H9 (cell line): ENCODE measurements at regions not wholly inside any gene's neighbourhood (a gene's known extent, or its start where the extent isn't known, plus 50 kb on each side); places are given as distances from the start of the nearest gene placed in this dataset.

ENCODE experiments used
- DNase-seq: peaks from one replicate; pipeline ENCODE4 v3.0.0-alpha.2; 2017
- H2AFZ ChIP-seq: one replicate; pipeline ENCODE4 v1.6.1; 2013; ENCODE audit warnings: mild to moderate bottlenecking, low read length, control low read depth, moderate library complexity
- H2AK5ac ChIP-seq: 2 replicates; pipeline ENCODE4 v1.6.1; 2013; ENCODE audit warnings: low read length, control low read depth, mixed read lengths; ENCODE audit not compliant: insufficient read length
- H2BK120ac ChIP-seq: one replicate; pipeline ENCODE4 v1.6.1; 2013; ENCODE audit warnings: low read depth, mild to moderate bottlenecking, low read length, control low read depth, inconsistent platforms; ENCODE audit not compliant: poor library complexity, severe bottlenecking
- H2BK12ac ChIP-seq: 2 replicates; pipeline ENCODE4 v1.6.1; 2013; ENCODE audit warnings: low read length, control low read depth, mixed read lengths, low read depth; ENCODE audit not compliant: insufficient read length
- H2BK15ac ChIP-seq: 2 replicates; pipeline ENCODE4 v1.6.1; 2013; ENCODE audit warnings: low read depth, low read length, control low read depth
- H2BK20ac ChIP-seq: one replicate; pipeline ENCODE4 v1.6.1; 2013; ENCODE audit warnings: low read depth, mild to moderate bottlenecking, low read length, control low read depth, inconsistent platforms; ENCODE audit not compliant: poor library complexity, severe bottlenecking
- H2BK5ac ChIP-seq: 2 replicates; pipeline ENCODE4 v1.6.1; 2013; ENCODE audit warnings: low read length, control low read depth, mixed read lengths; ENCODE audit not compliant: insufficient read length
- H3K14ac ChIP-seq: 2 replicates; pipeline ENCODE4 v1.6.1; 2013; ENCODE audit warnings: low read length, control low read depth; ENCODE audit not compliant: insufficient read depth
- H3K18ac ChIP-seq: 2 replicates; pipeline ENCODE4 v1.6.1; 2013; ENCODE audit warnings: low read depth, mild to moderate bottlenecking, mixed read lengths, low read length, control low read depth; ENCODE audit not compliant: insufficient read length
- H3K23ac ChIP-seq: 2 replicates; pipeline ENCODE4 v1.6.1; 2013; ENCODE audit warnings: low read length, control low read depth, mixed read lengths, low read depth; ENCODE audit not compliant: insufficient read length
- H3K23me2 ChIP-seq: 2 replicates; pipeline ENCODE4 v1.6.1; 2013; ENCODE audit warnings: low read depth, mild to moderate bottlenecking, mixed read lengths, low read length, control low read depth; ENCODE audit not compliant: insufficient read length, poor library complexity, severe bottlenecking
- H3K27ac ChIP-seq: 2 replicates; pipeline ENCODE4 v1.5.1; 2013; ENCODE audit warnings: low read length, control low read depth, mixed read lengths, low read depth; ENCODE audit not compliant: insufficient read length
- H3K27me3 ChIP-seq: 2 replicates; pipeline ENCODE4 v1.6.1; 2013; ENCODE audit warnings: low read length, control low read depth, inconsistent platforms; ENCODE audit not compliant: insufficient read depth
- H3K4ac ChIP-seq: 2 replicates; pipeline ENCODE4 v1.6.1; 2013; ENCODE audit warnings: low read depth, mild to moderate bottlenecking, control low read depth, inconsistent platforms, low read length, moderate library complexity
- H3K4me1 ChIP-seq: 2 replicates; pipeline ENCODE4 v1.6.1; 2013; ENCODE audit warnings: low read length, control low read depth, inconsistent platforms; ENCODE audit not compliant: insufficient read depth
- H3K4me2 ChIP-seq: 2 replicates; pipeline ENCODE4 v1.6.1; 2013; ENCODE audit warnings: low read length, control low read depth, mixed read lengths; ENCODE audit not compliant: insufficient read length, insufficient read depth
- H3K56ac ChIP-seq: 2 replicates; pipeline ENCODE4 v1.6.1; 2013; ENCODE audit warnings: low read depth, mild to moderate bottlenecking, mixed read lengths, low read length, control low read depth; ENCODE audit not compliant: insufficient read length
- H3K79me1 ChIP-seq: 2 replicates; pipeline ENCODE4 v1.6.1; 2013; ENCODE audit warnings: low read depth, mild to moderate bottlenecking, moderate library complexity, low read length, control low read depth, inconsistent platforms; ENCODE audit not compliant: insufficient read depth, poor library complexity, severe bottlenecking
- H3K79me2 ChIP-seq: 2 replicates; pipeline ENCODE4 v1.6.1; 2013; ENCODE audit warnings: low read length, control low read depth, inconsistent platforms; ENCODE audit not compliant: insufficient read depth
- H3K9ac ChIP-seq: 2 replicates; pipeline ENCODE4 v1.6.1; 2013; ENCODE audit warnings: low read length, control low read depth, mixed read lengths; ENCODE audit not compliant: insufficient read length; ENCODE audit errors: extremely low read depth
- H3K9me3 ChIP-seq: one replicate; pipeline ENCODE4 v1.6.1; 2013; ENCODE audit warnings: low read depth, low read length, inconsistent platforms; ENCODE audit not compliant: control insufficient read depth
- H3T11ph ChIP-seq: one replicate; pipeline ENCODE4 v1.6.1; 2013; ENCODE audit warnings: mild to moderate bottlenecking, low read length, control low read depth, inconsistent platforms
- H4K20me1 ChIP-seq: one replicate; pipeline ENCODE4 v1.6.1; 2013; ENCODE audit not compliant: control insufficient read depth, insufficient read length, insufficient read depth
- H4K5ac ChIP-seq: 2 replicates; pipeline ENCODE4 v1.6.1; 2013; ENCODE audit warnings: low read depth, mild to moderate bottlenecking, mixed read lengths, low read length, control low read depth; ENCODE audit not compliant: insufficient read length
- H4K8ac ChIP-seq: replicated peaks from 2 replicates; pipeline ENCODE4 v1.6.1; 2013; ENCODE audit warnings: low read length, control low read depth, mixed read lengths, low read depth; ENCODE audit not compliant: insufficient read length
- H4K91ac ChIP-seq: 2 replicates; pipeline ENCODE4 v1.6.1; 2013; ENCODE audit warnings: low read depth, mild to moderate bottlenecking, moderate library complexity, mixed read lengths, low read length, control low read depth; ENCODE audit not compliant: insufficient read length
- H3K27ac Mint-ChIP-seq, 3 experiments: 2 replicates in 2 of 3; 3 replicates in 1 of 3; pipeline ENCODE4 v1.8.0; 2020 to 2021; ENCODE audit warnings: mixed read lengths in 3 of 3, mild to moderate bottlenecking in 1 of 3, moderate library complexity in 1 of 3
- H3K27me3 Mint-ChIP-seq: 2 replicates; pipeline ENCODE4 v1.8.0; 2021; ENCODE audit warnings: low read depth, mild to moderate bottlenecking, moderate library complexity, mixed read lengths
- H3K36me3 Mint-ChIP-seq, 3 experiments: 2 replicates in 2 of 3; 3 replicates in 1 of 3; pipeline ENCODE4 v1.8.0; 2020 to 2021; ENCODE audit warnings: low read depth in 3 of 3, mixed read lengths in 3 of 3; ENCODE audit not compliant: insufficient read depth in 1 of 3
- H3K4me1 Mint-ChIP-seq, 2 experiments: 2 replicates each; pipeline ENCODE4 v1.8.0; 2020; ENCODE audit warnings: mixed read lengths in 2 of 2
- H3K4me3 Mint-ChIP-seq, 2 experiments: 2 replicates in 1 of 2; 3 replicates in 1 of 2; pipeline ENCODE4 v1.8.0; 2020 to 2021; ENCODE audit warnings: mild to moderate bottlenecking in 2 of 2, mixed read lengths in 2 of 2, moderate library complexity in 1 of 2
- H3K9me3 Mint-ChIP-seq, 2 experiments: 2 replicates in 1 of 2; 3 replicates in 1 of 2; pipeline ENCODE4 v1.8.0; 2020; ENCODE audit warnings: mild to moderate bottlenecking in 2 of 2, mixed read lengths in 2 of 2, moderate library complexity in 1 of 2
- CTCF ChIP-seq: fragments of 200-600 bp; sonication (generic); conservative IDR thresholded peaks from 3 replicates; pipeline ENCODE4 v1.8.0; 2021; ENCODE audit warnings: antibody characterized with exemption, mild to moderate bottlenecking
- WGBS: extraction: QIAGEN DNeasy Blood & Tissue Kit; methylation state at CpG from one replicate; pipeline ENCODE4 v1.1.7; 2013; ENCODE audit warnings: missing lambda C conversion rate, low lambda C conversion rate, mixed read lengths; ENCODE audit not compliant: insufficient read length; ENCODE audit errors: extremely low coverage; 5-methylcytosine and 5-hydroxymethylcytosine counted together

- H3K9me3 ChIP-seq = peaks cover 4% of the 10 kb centered on the region
- H4K91ac ChIP-seq = no peak overlapping the region
- H3K27ac ChIP-seq = no peak overlapping the region
- H3K4me1 Mint-ChIP-seq = peaks cover 0 to 3% of the 10 kb centered on the region in 2 experiments; a peak in 3 of 4 replicates
- H2BK12ac ChIP-seq = no peak overlapping the region
- H4K8ac ChIP-seq = no peak overlapping the region
- H3T11ph ChIP-seq = no peak overlapping the region
- TF ChIP-seq CTCF = peak; percentile 68
- no peaks in the 10 kb centered on the region for H3K27me3 ChIP-seq
- no peak overlapping the region for H2BK20ac ChIP-seq
- no peaks in the 10 kb centered on the region; a peak in 1 of 7 replicates for H3K36me3 Mint-ChIP-seq
- no peak overlapping the region for H2BK5ac ChIP-seq
- H4K5ac ChIP-seq = no peak overlapping the region
- H2BK120ac ChIP-seq = no peak overlapping the region
- H3K23ac ChIP-seq = no peak overlapping the region
- H3K23me2 ChIP-seq = no peaks in the 10 kb centered on the region
- no CpG with 5 or more reads among the region's 5 CpGs for WGBS
- H3K4me2 ChIP-seq = no peak overlapping the region
- no peaks in the 10 kb centered on the region for H3K79me1 ChIP-seq
- DNase-seq = no peak
- H2BK15ac ChIP-seq = no peak overlapping the region
- H3K9me3 Mint-ChIP-seq = peaks cover 38 to 40% of the 10 kb centered on the region in 2 experiments
- no peak overlapping the region for H3K9ac ChIP-seq
- no peak overlapping the region for H3K56ac ChIP-seq
- H4K20me1 ChIP-seq = no peaks in the 10 kb centered on the region
- no peak overlapping the region for H3K18ac ChIP-seq
- H2AK5ac ChIP-seq = no peak overlapping the region
- H3K4ac ChIP-seq = no peak overlapping the region
- H3K79me2 ChIP-seq = no peaks in the 10 kb centered on the region
- no peak overlapping the region for H3K27ac Mint-ChIP-seq
- H2AFZ ChIP-seq = no peak overlapping the region
- no peaks in the 10 kb centered on the region; the same call in 1 of the 2 replicates for H3K27me3 Mint-ChIP-seq
- H3K4me1 ChIP-seq = no peaks in the 10 kb centered on the region
- no peak overlapping the region for H3K4me3 Mint-ChIP-seq
- H3K14ac ChIP-seq = no peak overlapping the region
These were observed 75.8 kb downstream of the NUDT11 start for GRCh38 chrX:51420610-51421009.
